ENCODE measurements at regions not wholly inside any gene's neighbourhood (a gene's known extent, or its start where the extent isn't known, plus 50 kb on each side); places are given as distances from the start of the nearest gene placed in this dataset.

DNA sequence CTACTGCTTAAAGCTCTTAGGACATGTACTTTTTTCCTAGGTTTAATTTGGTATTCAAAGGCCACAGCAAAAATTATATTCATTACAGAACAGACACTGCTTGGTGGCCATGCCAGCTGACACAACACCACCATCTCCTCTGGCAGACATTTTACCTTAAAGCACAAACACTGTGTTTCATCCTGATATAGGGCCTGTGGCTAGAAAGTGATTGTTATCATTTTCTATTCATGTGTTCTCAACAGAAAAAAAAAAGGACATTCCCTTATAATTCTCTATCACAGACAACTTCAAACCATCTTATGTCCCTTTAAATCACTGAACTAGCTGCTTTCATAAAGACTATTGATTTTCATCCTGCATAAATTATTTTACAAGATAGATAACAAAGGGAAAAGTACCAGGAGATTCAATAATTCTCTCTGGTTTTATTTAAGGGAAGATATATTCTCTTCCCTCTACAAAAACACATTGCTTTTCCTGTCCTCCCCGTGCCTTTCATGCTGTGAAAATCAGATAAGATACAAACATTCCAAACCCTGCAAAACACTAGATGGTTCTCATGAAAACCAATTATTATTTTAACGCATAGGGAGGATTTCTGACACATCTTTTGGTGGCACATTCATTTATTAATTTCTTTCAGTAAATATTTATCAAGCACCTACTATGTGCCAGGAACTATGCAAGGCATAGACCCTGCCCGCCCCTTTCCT is 139.3 kb upstream of the TMCC3 start:
- no peaks in the 10 kb centered on the region for H4K20me1 ChIP-seq (ENCODE audit: insufficient read depth)
- WGBS (ENCODE audit: low lambda C conversion rate), result 25% methylated on average over 3 of the region's 3 CpGs
- peak; percentile 49 for DNase-seq

DNA sequence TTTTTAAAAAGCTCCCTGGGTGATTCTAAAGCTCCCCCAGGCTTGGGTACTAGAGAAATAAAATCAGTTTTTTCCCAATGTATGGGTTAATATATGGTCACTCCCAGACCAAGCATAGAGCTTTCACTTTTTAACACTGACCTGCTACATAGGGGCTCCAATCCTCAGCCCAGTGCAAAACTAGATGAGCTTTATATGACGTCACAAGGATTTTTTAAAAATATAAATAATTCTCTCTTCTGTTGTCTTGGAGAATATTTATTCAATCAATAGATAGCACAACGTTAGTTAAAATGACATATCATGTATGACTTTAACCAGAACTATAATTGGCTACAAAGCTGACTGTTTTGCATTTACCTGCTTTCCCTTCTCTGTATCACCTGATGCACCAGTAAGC is 137.9 kb upstream of the TMCC3 start:
- ChIA-PET CTCF (interaction anchor here (1.6 to 2.3 kb wide), 2 partner anchors 12 to 242 kb away, joined by 4 to 7 read pairs; no protein-coding TSS in a partner anchor), POLR2A (no interaction called here)
- Histone ChIP-seq H3K36me3 (replicated peaks in 1 of 2; ENCODE audit: control insufficient read depth in 1 of 2, insufficient read depth in 2 of 2, low read length in 1 of 2) (no peaks in the 10 kb centered on the region), H3K4me1 (ENCODE audit: control insufficient read depth in 1 of 2, insufficient read depth in 2 of 2, low read depth in 1 of 2, low read length in 1 of 2) (peaks cover 11 to 12% of the 10 kb centered on the region in 2 experiments; a peak in 3 of 4 replicates), H4K20me1 (ENCODE audit: insufficient read depth) (no peaks in the 10 kb centered on the region), H3F3A (replicated peaks; ENCODE audit: insufficient read depth) (peaks cover 5% of the 10 kb centered on the region), H3K4me2 (no peak overlapping the region), H3K9me3 (no peaks in the 10 kb centered on the region), H3K4me3 (ENCODE audit: low read depth in 2 of 2, low read length in 1 of 2) (no peak overlapping the region), H3K27me3 (ENCODE audit: insufficient read depth) (no peaks in the 10 kb centered on the region), H2AFZ (ENCODE audit: low read depth) (no peak overlapping the region), H3K27ac (ENCODE audit: low read depth in 2 of 2, low read length in 1 of 2) (no peak overlapping the region), H3K9ac (no peak overlapping the region), H3K79me2 (ENCODE audit: insufficient read depth) (no peaks in the 10 kb centered on the region), H3K9me2 (no peaks in the 10 kb centered on the region)
- TF ChIP-seq, protein P1, sequence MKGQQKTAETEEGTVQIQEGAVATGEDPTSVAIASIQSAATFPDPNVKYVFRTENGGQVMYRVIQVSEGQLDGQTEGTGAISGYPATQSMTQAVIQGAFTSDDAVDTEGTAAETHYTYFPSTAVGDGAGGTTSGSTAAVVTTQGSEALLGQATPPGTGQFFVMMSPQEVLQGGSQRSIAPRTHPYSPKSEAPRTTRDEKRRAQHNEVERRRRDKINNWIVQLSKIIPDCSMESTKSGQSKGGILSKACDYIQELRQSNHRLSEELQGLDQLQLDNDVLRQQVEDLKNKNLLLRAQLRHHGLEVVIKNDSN (IDR thresholded peaks at IDR 0.05; ENCODE audit: borderline replicate concordance, low read depth), result no peak
- no peak for TF ChIP-seq RCOR1 (IDR thresholded peaks at IDR 0.05; ENCODE audit: low read length)
- no peak for TF ChIP-seq POLR2AphosphoS5 (IDR thresholded peaks at IDR 0.05; ENCODE audit: low read depth, low read length)
- TF ChIP-seq, protein P2, sequence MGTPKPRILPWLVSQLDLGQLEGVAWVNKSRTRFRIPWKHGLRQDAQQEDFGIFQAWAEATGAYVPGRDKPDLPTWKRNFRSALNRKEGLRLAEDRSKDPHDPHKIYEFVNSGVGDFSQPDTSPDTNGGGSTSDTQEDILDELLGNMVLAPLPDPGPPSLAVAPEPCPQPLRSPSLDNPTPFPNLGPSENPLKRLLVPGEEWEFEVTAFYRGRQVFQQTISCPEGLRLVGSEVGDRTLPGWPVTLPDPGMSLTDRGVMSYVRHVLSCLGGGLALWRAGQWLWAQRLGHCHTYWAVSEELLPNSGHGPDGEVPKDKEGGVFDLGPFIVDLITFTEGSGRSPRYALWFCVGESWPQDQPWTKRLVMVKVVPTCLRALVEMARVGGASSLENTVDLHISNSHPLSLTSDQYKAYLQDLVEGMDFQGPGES (IDR thresholded peaks at IDR 0.05; ENCODE audit: low read depth, low read length), result no peak
- TF ChIP-seq, protein P3, sequence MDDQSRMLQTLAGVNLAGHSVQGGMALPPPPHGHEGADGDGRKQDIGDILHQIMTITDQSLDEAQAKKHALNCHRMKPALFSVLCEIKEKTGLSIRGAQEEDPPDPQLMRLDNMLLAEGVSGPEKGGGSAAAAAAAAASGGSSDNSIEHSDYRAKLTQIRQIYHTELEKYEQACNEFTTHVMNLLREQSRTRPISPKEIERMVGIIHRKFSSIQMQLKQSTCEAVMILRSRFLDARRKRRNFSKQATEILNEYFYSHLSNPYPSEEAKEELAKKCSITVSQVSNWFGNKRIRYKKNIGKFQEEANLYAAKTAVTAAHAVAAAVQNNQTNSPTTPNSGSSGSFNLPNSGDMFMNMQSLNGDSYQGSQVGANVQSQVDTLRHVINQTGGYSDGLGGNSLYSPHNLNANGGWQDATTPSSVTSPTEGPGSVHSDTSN (IDR thresholded peaks at IDR 0.05), result no peak
- TF ChIP-seq NRF1 (IDR thresholded peaks at IDR 0.05; ENCODE audit: low read depth, low read length), result no peak
- no peak for TF ChIP-seq MEF2A (IDR thresholded peaks at IDR 0.05; ENCODE audit: borderline replicate concordance, low read depth)
- TF ChIP-seq GABPA (IDR thresholded peaks at IDR 0.05; ENCODE audit: low read depth), result no peak
- DNase-seq, result no peak
- whole genome bisulfite sequencing (ENCODE audit: low lambda C conversion rate), result 34% methylated on average over 2 of the region's 2 CpGs

More for the DNA sequence above, 139.3 kb upstream of the TMCC3 start:
- no peaks in the 10 kb centered on the region for H3K9me2 ChIP-seq
- H3K9ac ChIP-seq, result no peak overlapping the region
- H3K9me3 ChIP-seq, result no peaks in the 10 kb centered on the region
- H3K27ac ChIP-seq (ENCODE audit: low read depth in 2 of 2, low read length in 1 of 2), result peak overlapping the region in 1 of 2 experiments; percentile 70; a peak in 2 of 4 replicates
- no peaks in the 10 kb centered on the region for H3F3A ChIP-seq (replicated peaks; ENCODE audit: insufficient read depth)
- no peak overlapping the region for H3K4me3 ChIP-seq (ENCODE audit: low read depth in 2 of 2, low read length in 1 of 2)
- no peaks in the 10 kb centered on the region for H3K36me3 ChIP-seq (replicated peaks in 1 of 2; ENCODE audit: control insufficient read depth in 1 of 2, insufficient read depth in 2 of 2, low read length in 1 of 2)
- TF ChIP-seq FOSL2 (IDR thresholded peaks at IDR 0.05; ENCODE audit: borderline replicate concordance, low read depth), result no peak
- no peak for TF ChIP-seq RAD21 (IDR thresholded peaks at IDR 0.05; ENCODE audit: low read length)
- no peak for TF ChIP-seq JUND (IDR thresholded peaks at IDR 0.05)
- TF ChIP-seq MXI1 (IDR thresholded peaks at IDR 0.05; ENCODE audit: low read depth, low read length), result 0 out of 2 replicates have a peak, but pooled peaks have one; percentile 11
- peak; percentile 70 for TF ChIP-seq GATA2 (CRISPR knock-in tag; IDR thresholded peaks at IDR 0.05)
- TF ChIP-seq YY1 (IDR thresholded peaks at IDR 0.05; ENCODE audit: low read depth), result no peak
- TF ChIP-seq EP300 (IDR thresholded peaks at IDR 0.05; ENCODE audit: borderline replicate concordance in 1 of 2, low read depth in 1 of 2, low read length in 1 of 2), result peak in 1 of 2 experiments; percentile 43; a peak in 2 of 4 replicates
- TF ChIP-seq, protein P4, sequence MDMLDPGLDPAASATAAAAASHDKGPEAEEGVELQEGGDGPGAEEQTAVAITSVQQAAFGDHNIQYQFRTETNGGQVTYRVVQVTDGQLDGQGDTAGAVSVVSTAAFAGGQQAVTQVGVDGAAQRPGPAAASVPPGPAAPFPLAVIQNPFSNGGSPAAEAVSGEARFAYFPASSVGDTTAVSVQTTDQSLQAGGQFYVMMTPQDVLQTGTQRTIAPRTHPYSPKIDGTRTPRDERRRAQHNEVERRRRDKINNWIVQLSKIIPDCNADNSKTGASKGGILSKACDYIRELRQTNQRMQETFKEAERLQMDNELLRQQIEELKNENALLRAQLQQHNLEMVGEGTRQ (IDR thresholded peaks at IDR 0.05; ENCODE audit: borderline replicate concordance, low read depth, low read length), result no peak
- H3K4me2 ChIP-seq, result no peak overlapping the region
- no peak overlapping the region for H2AFZ ChIP-seq (ENCODE audit: low read depth)
- POLR2A ChIA-PET, result no interaction called here
- CTCF ChIA-PET, result interaction anchor here (0.8 to 2.3 kb wide), 2 partner anchors 244 to 547 kb away, joined by 4 to 7 read pairs; no protein-coding TSS in a partner anchor
- no peaks in the 10 kb centered on the region for H3K27me3 ChIP-seq (ENCODE audit: insufficient read depth)
- peaks cover 0 to 12% of the 10 kb centered on the region in 2 experiments; a peak in 2 of 4 replicates for H3K4me1 ChIP-seq (ENCODE audit: control insufficient read depth in 1 of 2, insufficient read depth in 2 of 2, low read depth in 1 of 2, low read length in 1 of 2)
- H3K79me2 ChIP-seq (ENCODE audit: insufficient read depth), result no peaks in the 10 kb centered on the region

Data from SK-N-SH (cell line).